ENCODE measurements at regions not wholly inside any gene's neighbourhood (a gene's known extent, or its start where the extent isn't known, plus 50 kb on each side); places are given as distances from the start of the nearest gene placed in this dataset.

GRCh38 chr17:79404136-79404911, 206.5 kb downstream of the RBFOX3 start:
- no peak overlapping the region for H3K4me3 ChIP-seq (replicated peaks in 1 of 2; ENCODE audit: low read depth in 2 of 2, low read length in 2 of 2)
- no peak for TF ChIP-seq CTCF (IDR thresholded peaks at IDR 0.05; ENCODE audit: low read depth, low read length)
- no peak for DNase-seq (ENCODE audit: low read depth in 2 of 2)

- no peak for TF ChIP-seq CTCF (IDR thresholded peaks at IDR 0.05; ENCODE audit: low read depth, low read length)
- DNase-seq (ENCODE audit: low read depth in 2 of 2) = no peak
- H3K4me3 ChIP-seq (replicated peaks in 1 of 2; ENCODE audit: low read depth in 2 of 2, low read length in 2 of 2) = no peak overlapping the region
Measured at GRCh38 chr17:79401704-79402674, 208.9 kb downstream of the RBFOX3 start.

GRCh38 chr17:79400989-79401703, 209.7 kb downstream of the RBFOX3 start:
- peak; percentile 60 to 61 for DNase-seq (ENCODE audit: low read depth in 2 of 2)
- peak; percentile 96 for TF ChIP-seq CTCF (IDR thresholded peaks at IDR 0.05; ENCODE audit: low read depth, low read length)
- no peak overlapping the region for H3K4me3 ChIP-seq (replicated peaks in 1 of 2; ENCODE audit: low read depth in 2 of 2, low read length in 2 of 2)

- DNase-seq (ENCODE audit: low read depth in 2 of 2) = no peak
- no peak overlapping the region for H3K4me3 ChIP-seq (replicated peaks in 1 of 2; ENCODE audit: low read depth in 2 of 2, low read length in 2 of 2)
- TF ChIP-seq CTCF (IDR thresholded peaks at IDR 0.05; ENCODE audit: low read depth, low read length) = no peak
Measured at GRCh38 chr17:79399610-79400144, 211.2 kb downstream of the RBFOX3 start.

GRCh38 chr17:79398441-79398840, 212.4 kb downstream of the RBFOX3 start:
- no peak overlapping the region for H3K4me3 ChIP-seq (replicated peaks in 1 of 2; ENCODE audit: low read depth in 2 of 2, low read length in 2 of 2)
- no peak for DNase-seq (ENCODE audit: low read depth in 2 of 2)
- no peak for TF ChIP-seq CTCF (IDR thresholded peaks at IDR 0.05; ENCODE audit: low read depth, low read length)

- TF ChIP-seq CTCF (IDR thresholded peaks at IDR 0.05; ENCODE audit: low read depth, low read length) = no peak
- no peak for DNase-seq (ENCODE audit: low read depth in 2 of 2)
- no peak overlapping the region for H3K4me3 ChIP-seq (replicated peaks in 1 of 2; ENCODE audit: low read depth in 2 of 2, low read length in 2 of 2)
Measured at GRCh38 chr17:79396696-79397095, 214.2 kb downstream of the RBFOX3 start.

All from cardiac fibroblast (primary cell).